CD14-positive monocyte (primary cell): ENCODE measurements at regions not wholly inside any gene's neighbourhood (a gene's known extent, or its start where the extent isn't known, plus 50 kb on each side); places are given as distances from the start of the nearest gene placed in this dataset.
"Not testable (repeated sequence)": the region's sequence is repeated elsewhere in the genome, so short reads cannot be mapped to it uniquely, and the experiment has no call there.

Experiments
- DNase-seq, 3 donors: peaks; one replicate each; pipeline ENCODE4 v3.0.0-alpha.2; 2011 to 2022
- H2AFZ ChIP-seq: 2 replicates; pipeline ENCODE4 v1.6.0; 2012; ENCODE audit warnings: mild to moderate bottlenecking, low read depth, low read length, inconsistent platforms; ENCODE audit not compliant: insufficient read depth, poor library complexity, severe bottlenecking
- H3K27ac ChIP-seq, 2 donors: 1 replicate in 1 of 2; 2 replicates in 1 of 2; pipeline ENCODE4 v1.5.1; 2012 to 2013; ENCODE audit warnings: low read length in 2 of 2, control low read depth in 1 of 2, inconsistent platforms in 1 of 2, low read depth in 1 of 2, mild to moderate bottlenecking in 1 of 2
- H3K27me3 ChIP-seq, 2 donors: one replicate each; pipeline versions ENCODE4 v1.6.0 to v1.6.1; 2011 to 2013; ENCODE audit warnings: low read length in 2 of 2; ENCODE audit not compliant: control insufficient read depth in 2 of 2, insufficient read depth in 2 of 2
- H3K36me3 ChIP-seq, 2 donors: replicated peaks in 1 of 2; 1 replicate in 1 of 2; 2 replicates in 1 of 2; pipeline versions ENCODE4 v1.5.1 to v1.6.1; 2012 to 2013; ENCODE audit warnings: low read length in 2 of 2, control low read depth in 1 of 2, inconsistent platforms in 1 of 2, mild to moderate bottlenecking in 1 of 2; ENCODE audit not compliant: insufficient read depth in 2 of 2, control insufficient read depth in 1 of 2
- H3K4me1 ChIP-seq, 2 donors: 1 replicate in 1 of 2; 2 replicates in 1 of 2; pipeline versions ENCODE4 v1.5.1 to v1.6.1; 2012 to 2013; ENCODE audit warnings: low read length in 2 of 2, control low read depth in 1 of 2, inconsistent platforms in 1 of 2, mild to moderate bottlenecking in 1 of 2, moderate library complexity in 1 of 2; ENCODE audit not compliant: insufficient read depth in 2 of 2, control insufficient read depth in 1 of 2
- H3K4me2 ChIP-seq: replicated peaks from 2 replicates; pipeline ENCODE3; 2012; ENCODE audit warnings: low read length, moderate library complexity, mild to moderate bottlenecking; ENCODE audit not compliant: poor library complexity, severe bottlenecking; ENCODE audit errors: extremely low read depth
- H3K4me3 ChIP-seq, 3 experiments: fragments of 200-600 bp in 1 of 3; sonication (generic) in 1 of 3; replicated peaks in 1 of 3; 1 replicate in 2 of 3; 2 replicates in 1 of 3; pipeline ENCODE4 v1.5.1; 2011 to 2013; ENCODE audit warnings: low read length in 3 of 3, mild to moderate bottlenecking in 3 of 3, control low read depth in 2 of 3, low read depth in 2 of 3, inconsistent platforms in 1 of 3, moderate library complexity in 1 of 3
- H3K79me2 ChIP-seq: 2 replicates; pipeline ENCODE4 v1.6.0; 2012; ENCODE audit warnings: mild to moderate bottlenecking, control low read depth, inconsistent platforms, low read length, moderate library complexity; ENCODE audit not compliant: insufficient read depth
- H3K9ac ChIP-seq: 2 replicates; pipeline ENCODE4 v1.6.0; 2017; ENCODE audit warnings: low read length, mild to moderate bottlenecking; ENCODE audit not compliant: insufficient read depth, poor library complexity, severe bottlenecking
- H3K9me3 ChIP-seq, 2 donors: replicated peaks in 1 of 2; 1 replicate in 1 of 2; 2 replicates in 1 of 2; pipeline versions ENCODE4 v1.5.1 to v1.6.1; 2012 to 2013; ENCODE audit warnings: low read length in 2 of 2, control low read depth in 1 of 2; ENCODE audit not compliant: control insufficient read depth in 1 of 2, insufficient read depth in 1 of 2
- H4K20me1 ChIP-seq: 2 replicates; pipeline ENCODE4 v1.6.0; 2012; ENCODE audit warnings: mild to moderate bottlenecking, low read length, control low read depth, moderate library complexity; ENCODE audit not compliant: insufficient read depth
- H3K27ac Mint-ChIP-seq, 7 donors: one replicate each; pipeline ENCODE4 v1.8.0; 2020; ENCODE audit warnings: mild to moderate bottlenecking in 7 of 7, mixed read lengths in 7 of 7, moderate library complexity in 6 of 7, inconsistent platforms in 2 of 7
- H3K27me3 Mint-ChIP-seq, 3 donors: one replicate each; pipeline ENCODE4 v1.8.0; 2021 to 2022; ENCODE audit warnings: low read depth in 3 of 3, mild to moderate bottlenecking in 3 of 3, mixed read lengths in 3 of 3, moderate library complexity in 3 of 3, inconsistent platforms in 1 of 3
- H3K36me3 Mint-ChIP-seq, 2 donors: one replicate each; pipeline ENCODE4 v1.8.0; 2020; ENCODE audit warnings: mixed read lengths in 2 of 2, inconsistent platforms in 1 of 2, mild to moderate bottlenecking in 1 of 2
- H3K4me1 Mint-ChIP-seq: one replicate; pipeline ENCODE4 v1.8.0; 2020; ENCODE audit warnings: mild to moderate bottlenecking, mixed read lengths
- H3K4me3 Mint-ChIP-seq, 2 donors: one replicate each; pipeline ENCODE4 v1.8.0; 2020; ENCODE audit warnings: mild to moderate bottlenecking in 2 of 2, mixed read lengths in 2 of 2, moderate library complexity in 1 of 2
- H3K9me3 Mint-ChIP-seq, 7 donors: one replicate each; pipeline ENCODE4 v1.8.0; 2020 to 2022; ENCODE audit warnings: mixed read lengths in 7 of 7, mild to moderate bottlenecking in 6 of 7, moderate library complexity in 6 of 7, inconsistent platforms in 2 of 7
- CTCF ChIP-seq: fragments of 200-600 bp; IDR thresholded peaks from one replicate; pipeline ENCODE4 v1.8.0; 2022; ENCODE audit warnings: antibody characterized with exemption, mild to moderate bottlenecking
- WGBS: methylation state at CpG from one replicate; pipeline ENCODE4 v1.1.5; 2013; ENCODE audit warnings: missing lambda C conversion rate; ENCODE audit not compliant: insufficient coverage; 5-methylcytosine and 5-hydroxymethylcytosine counted together
- intact Hi-C, 2 donors: fragments of 100-400 bp; cut with micrococcal nuclease; formaldehyde crosslinking; loops; one replicate each; pipeline versions ENCODE4 v1.15.0 to v1.15.1; 2023

DNA sequence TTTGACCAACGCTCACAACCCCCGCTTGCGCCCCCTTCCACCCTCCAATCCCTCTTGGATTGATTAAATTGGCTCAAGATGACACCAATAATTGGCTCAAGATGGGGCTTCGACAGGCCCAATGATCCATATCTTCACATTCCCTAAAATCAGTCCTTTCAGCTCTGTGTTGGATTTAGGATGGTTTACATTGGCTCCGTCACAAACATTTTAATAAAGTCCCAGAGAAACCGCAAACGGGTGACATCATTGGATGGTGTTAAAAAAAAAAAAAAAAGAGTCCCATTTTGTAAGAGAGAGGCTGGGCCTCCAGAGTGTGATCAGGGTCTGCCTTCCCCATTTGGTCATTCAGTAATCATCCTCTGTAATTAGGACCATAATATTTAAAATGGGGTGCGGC is 113.4 kb upstream of the MRPS22 start:
- no peak for DNase-seq
- Mint-ChIP-seq H3K36me3 (no peaks in the 10 kb centered on the region), H3K4me1 (peaks cover 13% of the 10 kb centered on the region), H3K27me3 (peaks cover 0 to 2% (median 0%) of the 10 kb centered on the region in 3 donors), H3K27ac (no peak overlapping the region), H3K4me3 (no peak overlapping the region), H3K9me3 (peaks cover 0 to 1% (median 0%) of the 10 kb centered on the region in 7 donors)
- 94% methylated on average over 3 of the region's 8 CpGs for WGBS
- no peaks in the 10 kb centered on the region for H3K36me3 ChIP-seq
- H2AFZ ChIP-seq = no peak overlapping the region
- TF ChIP-seq CTCF = no peak
- intact Hi-C loops = no loop called here
- H4K20me1 ChIP-seq = no peaks in the 10 kb centered on the region
- no peaks in the 10 kb centered on the region for H3K4me1 ChIP-seq
- H3K79me2 ChIP-seq = no peaks in the 10 kb centered on the region
- H3K27ac ChIP-seq = no peak overlapping the region
- H3K4me3 ChIP-seq = no peak overlapping the region
- H3K27me3 ChIP-seq = no peaks in the 10 kb centered on the region
- no peak overlapping the region for H3K9ac ChIP-seq
- no peak overlapping the region for H3K4me2 ChIP-seq
- no peaks in the 10 kb centered on the region for H3K9me3 ChIP-seq

DNA sequence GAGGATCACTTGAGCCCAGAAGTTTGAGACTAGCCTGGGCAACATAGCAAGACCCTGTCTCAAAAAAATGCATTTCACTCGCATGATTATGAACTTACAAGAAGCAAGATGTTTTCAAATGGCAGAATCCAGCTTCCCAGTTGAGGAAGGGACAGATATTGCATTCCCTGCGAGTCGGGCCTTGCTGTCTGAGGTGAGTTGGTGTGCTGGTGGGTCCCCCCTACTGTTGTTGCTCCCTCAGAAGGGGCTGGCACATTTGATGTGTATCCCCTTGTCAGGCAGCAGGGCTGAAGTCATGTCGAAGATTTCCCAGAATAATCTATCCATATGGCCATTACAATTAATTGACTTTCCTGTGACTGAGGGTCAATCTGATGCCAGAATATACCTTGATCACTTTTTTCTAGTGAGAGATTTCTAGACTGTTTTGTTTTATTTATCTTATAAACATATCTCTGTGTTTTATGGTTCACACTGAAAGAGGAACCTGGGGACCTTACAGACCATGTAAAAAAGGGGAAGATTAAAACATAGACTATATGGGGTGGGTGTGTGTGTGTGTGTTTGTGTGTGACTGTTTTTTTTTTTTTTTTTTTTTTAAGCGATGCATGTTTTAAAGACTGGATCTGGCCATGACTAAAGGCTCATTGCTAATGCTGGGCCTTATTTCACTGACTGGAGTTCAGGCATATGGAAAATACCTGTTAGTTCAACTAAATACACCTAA is 112.1 kb upstream of the MRPS22 start:
- Histone ChIP-seq H3K9me3 (no peaks in the 10 kb centered on the region), H4K20me1 (no peaks in the 10 kb centered on the region), H3K27me3 (no peaks in the 10 kb centered on the region), H3K36me3 (no peaks in the 10 kb centered on the region), H3K4me2 (no peak overlapping the region), H3K9ac (no peak overlapping the region), H3K79me2 (no peaks in the 10 kb centered on the region), H3K4me1 (no peaks in the 10 kb centered on the region), H2AFZ (peak overlapping the region; percentile 35), H3K27ac (no peak overlapping the region), H3K4me3 (no peak overlapping the region)
- WGBS = 75% methylated on average over 2 of the region's 5 CpGs
- Mint-ChIP-seq H3K9me3 (peaks cover 0 to 1% (median 0%) of the 10 kb centered on the region in 7 donors), H3K27ac (no peak overlapping the region), H3K4me1 (peaks cover 15% of the 10 kb centered on the region), H3K4me3 (no peak overlapping the region), H3K27me3 (peaks cover 0 to 2% (median under 1%) of the 10 kb centered on the region in 3 donors), H3K36me3 (no peaks in the 10 kb centered on the region)
- TF ChIP-seq CTCF = no peak
- DNase-seq = no peak
- intact Hi-C loops = no loop called here

- H3K4me3 Mint-ChIP-seq, H3K4me1 ChIP-seq, DNase-seq, H2AFZ ChIP-seq, H3K36me3 Mint-ChIP-seq, H3K27ac Mint-ChIP-seq, intact Hi-C loops, H3K27me3 Mint-ChIP-seq, H3K27ac ChIP-seq, H3K36me3 ChIP-seq, H3K4me3 ChIP-seq, H3K27me3 ChIP-seq, H3K4me2 ChIP-seq, H3K79me2 ChIP-seq, H3K9me3 Mint-ChIP-seq, H4K20me1 ChIP-seq, H3K9me3 ChIP-seq, H3K9ac ChIP-seq: not testable (repeated sequence)
- WGBS = 86% methylated on average over 1 of the region's 3 CpGs
- H3K4me1 Mint-ChIP-seq = peaks cover 15% of the 10 kb centered on the region
Observed at GRCh38 chr3:139232341-139232740, 111.5 kb upstream of the MRPS22 start.
